H9 (cell line): ENCODE measurements at regions not wholly inside any gene's neighbourhood (a gene's known extent, or its start where the extent isn't known, plus 50 kb on each side); places are given as distances from the start of the nearest gene placed in this dataset.

Source experiments
- DNase-seq: peaks from one replicate; pipeline ENCODE4 v3.0.0-alpha.2; 2017
- H2AFZ ChIP-seq: one replicate; pipeline ENCODE4 v1.6.1; 2013; ENCODE audit warnings: mild to moderate bottlenecking, low read length, control low read depth, moderate library complexity
- H2AK5ac ChIP-seq: 2 replicates; pipeline ENCODE4 v1.6.1; 2013; ENCODE audit warnings: low read length, control low read depth, mixed read lengths; ENCODE audit not compliant: insufficient read length
- H2BK120ac ChIP-seq: one replicate; pipeline ENCODE4 v1.6.1; 2013; ENCODE audit warnings: low read depth, mild to moderate bottlenecking, low read length, control low read depth, inconsistent platforms; ENCODE audit not compliant: poor library complexity, severe bottlenecking
- H2BK12ac ChIP-seq: 2 replicates; pipeline ENCODE4 v1.6.1; 2013; ENCODE audit warnings: low read length, control low read depth, mixed read lengths, low read depth; ENCODE audit not compliant: insufficient read length
- H2BK15ac ChIP-seq: 2 replicates; pipeline ENCODE4 v1.6.1; 2013; ENCODE audit warnings: low read depth, low read length, control low read depth
- H2BK20ac ChIP-seq: one replicate; pipeline ENCODE4 v1.6.1; 2013; ENCODE audit warnings: low read depth, mild to moderate bottlenecking, low read length, control low read depth, inconsistent platforms; ENCODE audit not compliant: poor library complexity, severe bottlenecking
- H2BK5ac ChIP-seq: 2 replicates; pipeline ENCODE4 v1.6.1; 2013; ENCODE audit warnings: low read length, control low read depth, mixed read lengths; ENCODE audit not compliant: insufficient read length
- H3K14ac ChIP-seq: 2 replicates; pipeline ENCODE4 v1.6.1; 2013; ENCODE audit warnings: low read length, control low read depth; ENCODE audit not compliant: insufficient read depth
- H3K18ac ChIP-seq: 2 replicates; pipeline ENCODE4 v1.6.1; 2013; ENCODE audit warnings: low read depth, mild to moderate bottlenecking, mixed read lengths, low read length, control low read depth; ENCODE audit not compliant: insufficient read length
- H3K23ac ChIP-seq: 2 replicates; pipeline ENCODE4 v1.6.1; 2013; ENCODE audit warnings: low read length, control low read depth, mixed read lengths, low read depth; ENCODE audit not compliant: insufficient read length
- H3K23me2 ChIP-seq: 2 replicates; pipeline ENCODE4 v1.6.1; 2013; ENCODE audit warnings: low read depth, mild to moderate bottlenecking, mixed read lengths, low read length, control low read depth; ENCODE audit not compliant: insufficient read length, poor library complexity, severe bottlenecking
- H3K27ac ChIP-seq: 2 replicates; pipeline ENCODE4 v1.5.1; 2013; ENCODE audit warnings: low read length, control low read depth, mixed read lengths, low read depth; ENCODE audit not compliant: insufficient read length
- H3K27me3 ChIP-seq: 2 replicates; pipeline ENCODE4 v1.6.1; 2013; ENCODE audit warnings: low read length, control low read depth, inconsistent platforms; ENCODE audit not compliant: insufficient read depth
- H3K4ac ChIP-seq: 2 replicates; pipeline ENCODE4 v1.6.1; 2013; ENCODE audit warnings: low read depth, mild to moderate bottlenecking, control low read depth, inconsistent platforms, low read length, moderate library complexity
- H3K4me1 ChIP-seq: 2 replicates; pipeline ENCODE4 v1.6.1; 2013; ENCODE audit warnings: low read length, control low read depth, inconsistent platforms; ENCODE audit not compliant: insufficient read depth
- H3K4me2 ChIP-seq: 2 replicates; pipeline ENCODE4 v1.6.1; 2013; ENCODE audit warnings: low read length, control low read depth, mixed read lengths; ENCODE audit not compliant: insufficient read length, insufficient read depth
- H3K56ac ChIP-seq: 2 replicates; pipeline ENCODE4 v1.6.1; 2013; ENCODE audit warnings: low read depth, mild to moderate bottlenecking, mixed read lengths, low read length, control low read depth; ENCODE audit not compliant: insufficient read length
- H3K79me1 ChIP-seq: 2 replicates; pipeline ENCODE4 v1.6.1; 2013; ENCODE audit warnings: low read depth, mild to moderate bottlenecking, moderate library complexity, low read length, control low read depth, inconsistent platforms; ENCODE audit not compliant: insufficient read depth, poor library complexity, severe bottlenecking
- H3K79me2 ChIP-seq: 2 replicates; pipeline ENCODE4 v1.6.1; 2013; ENCODE audit warnings: low read length, control low read depth, inconsistent platforms; ENCODE audit not compliant: insufficient read depth
- H3K9ac ChIP-seq: 2 replicates; pipeline ENCODE4 v1.6.1; 2013; ENCODE audit warnings: low read length, control low read depth, mixed read lengths; ENCODE audit not compliant: insufficient read length; ENCODE audit errors: extremely low read depth
- H3K9me3 ChIP-seq: one replicate; pipeline ENCODE4 v1.6.1; 2013; ENCODE audit warnings: low read depth, low read length, inconsistent platforms; ENCODE audit not compliant: control insufficient read depth
- H3T11ph ChIP-seq: one replicate; pipeline ENCODE4 v1.6.1; 2013; ENCODE audit warnings: mild to moderate bottlenecking, low read length, control low read depth, inconsistent platforms
- H4K20me1 ChIP-seq: one replicate; pipeline ENCODE4 v1.6.1; 2013; ENCODE audit not compliant: control insufficient read depth, insufficient read length, insufficient read depth
- H4K5ac ChIP-seq: 2 replicates; pipeline ENCODE4 v1.6.1; 2013; ENCODE audit warnings: low read depth, mild to moderate bottlenecking, mixed read lengths, low read length, control low read depth; ENCODE audit not compliant: insufficient read length
- H4K8ac ChIP-seq: replicated peaks from 2 replicates; pipeline ENCODE4 v1.6.1; 2013; ENCODE audit warnings: low read length, control low read depth, mixed read lengths, low read depth; ENCODE audit not compliant: insufficient read length
- H4K91ac ChIP-seq: 2 replicates; pipeline ENCODE4 v1.6.1; 2013; ENCODE audit warnings: low read depth, mild to moderate bottlenecking, moderate library complexity, mixed read lengths, low read length, control low read depth; ENCODE audit not compliant: insufficient read length
- H3K27ac Mint-ChIP-seq, 3 experiments: 2 replicates in 2 of 3; 3 replicates in 1 of 3; pipeline ENCODE4 v1.8.0; 2020 to 2021; ENCODE audit warnings: mixed read lengths in 3 of 3, mild to moderate bottlenecking in 1 of 3, moderate library complexity in 1 of 3
- H3K27me3 Mint-ChIP-seq: 2 replicates; pipeline ENCODE4 v1.8.0; 2021; ENCODE audit warnings: low read depth, mild to moderate bottlenecking, moderate library complexity, mixed read lengths
- H3K36me3 Mint-ChIP-seq, 3 experiments: 2 replicates in 2 of 3; 3 replicates in 1 of 3; pipeline ENCODE4 v1.8.0; 2020 to 2021; ENCODE audit warnings: low read depth in 3 of 3, mixed read lengths in 3 of 3; ENCODE audit not compliant: insufficient read depth in 1 of 3
- H3K4me1 Mint-ChIP-seq, 2 experiments: 2 replicates each; pipeline ENCODE4 v1.8.0; 2020; ENCODE audit warnings: mixed read lengths in 2 of 2
- H3K4me3 Mint-ChIP-seq, 2 experiments: 2 replicates in 1 of 2; 3 replicates in 1 of 2; pipeline ENCODE4 v1.8.0; 2020 to 2021; ENCODE audit warnings: mild to moderate bottlenecking in 2 of 2, mixed read lengths in 2 of 2, moderate library complexity in 1 of 2
- H3K9me3 Mint-ChIP-seq, 2 experiments: 2 replicates in 1 of 2; 3 replicates in 1 of 2; pipeline ENCODE4 v1.8.0; 2020; ENCODE audit warnings: mild to moderate bottlenecking in 2 of 2, mixed read lengths in 2 of 2, moderate library complexity in 1 of 2
- WGBS: extraction: QIAGEN DNeasy Blood & Tissue Kit; methylation state at CpG from one replicate; pipeline ENCODE4 v1.1.7; 2013; ENCODE audit warnings: missing lambda C conversion rate, low lambda C conversion rate, mixed read lengths; ENCODE audit not compliant: insufficient read length; ENCODE audit errors: extremely low coverage; 5-methylcytosine and 5-hydroxymethylcytosine counted together
- TF ChIP-seq, protein P1 (sequence below): fragments of 200-600 bp; sonication (generic); conservative IDR thresholded peaks from 3 replicates; pipeline ENCODE4 v1.8.0; 2021; ENCODE audit warnings: antibody characterized with exemption, mild to moderate bottlenecking

DNA sequence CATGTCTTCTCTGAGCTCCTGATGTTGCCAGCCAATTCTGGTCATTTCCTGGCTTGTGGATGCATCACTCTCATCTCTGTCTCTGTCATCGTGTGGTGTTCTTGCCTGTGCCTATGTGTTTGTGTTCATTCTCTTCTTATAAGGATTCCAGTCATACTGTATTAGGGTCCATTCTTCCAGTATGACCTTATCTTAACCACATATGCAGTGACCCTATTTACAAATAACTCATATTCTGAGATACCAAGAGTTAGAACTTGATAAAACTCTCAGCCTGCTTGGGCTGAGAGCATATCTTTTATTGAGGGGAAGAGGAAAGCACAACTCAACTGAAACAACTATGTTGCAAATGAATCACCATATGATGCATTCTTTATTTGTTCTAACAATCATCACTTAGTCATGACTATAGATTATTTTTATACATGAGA, 189.0 kb upstream of the ANXA10 start:
- Mint-ChIP-seq H3K27me3 (no peaks in the 10 kb centered on the region), H3K36me3 (peaks cover 0 to 11% (median 6%) of the 10 kb centered on the region in 3 experiments; a peak in 3 of 7 replicates), H3K27ac (peak overlapping the region in 1 of 3 experiments; percentile 67; a peak in 1 of 7 replicates), H3K9me3 (peaks cover 0 to 7% of the 10 kb centered on the region in 2 experiments; a peak in 1 of 5 replicates), H3K4me1 (peaks cover 0 to 9% of the 10 kb centered on the region in 2 experiments; a peak in 2 of 4 replicates), H3K4me3 (no peak overlapping the region)
- no peak overlapping the region for H3K14ac ChIP-seq
- no peak for DNase-seq
- H3K9ac ChIP-seq: no peak overlapping the region
- H3K9me3 ChIP-seq: no peaks in the 10 kb centered on the region
- H2AK5ac ChIP-seq: no peak overlapping the region
- H2BK12ac ChIP-seq: no peak overlapping the region
- H3K27ac ChIP-seq: no peak overlapping the region
- no peak overlapping the region for H3K4ac ChIP-seq
- no CpG with 5 or more reads among the region's 1 CpG for WGBS
- H4K20me1 ChIP-seq: no peaks in the 10 kb centered on the region
- H3K23ac ChIP-seq: no peak overlapping the region
- H4K8ac ChIP-seq: no peak overlapping the region
- H3K79me2 ChIP-seq: no peaks in the 10 kb centered on the region
- no peaks in the 10 kb centered on the region for H3K79me1 ChIP-seq
- no peaks in the 10 kb centered on the region for H3K4me1 ChIP-seq
- no peaks in the 10 kb centered on the region for H3K27me3 ChIP-seq
- no peak overlapping the region for H2BK15ac ChIP-seq
- no peak overlapping the region for H3T11ph ChIP-seq
- H4K91ac ChIP-seq: no peak overlapping the region
- H3K4me2 ChIP-seq: no peak overlapping the region
- no peak overlapping the region for H2BK120ac ChIP-seq
- H3K18ac ChIP-seq: no peak overlapping the region
- H3K56ac ChIP-seq: no peak overlapping the region
- H2BK5ac ChIP-seq: no peak overlapping the region
- no peak overlapping the region for H2BK20ac ChIP-seq
- no peak overlapping the region for H4K5ac ChIP-seq
- no peaks in the 10 kb centered on the region for H3K23me2 ChIP-seq
- TF ChIP-seq, protein P1, sequence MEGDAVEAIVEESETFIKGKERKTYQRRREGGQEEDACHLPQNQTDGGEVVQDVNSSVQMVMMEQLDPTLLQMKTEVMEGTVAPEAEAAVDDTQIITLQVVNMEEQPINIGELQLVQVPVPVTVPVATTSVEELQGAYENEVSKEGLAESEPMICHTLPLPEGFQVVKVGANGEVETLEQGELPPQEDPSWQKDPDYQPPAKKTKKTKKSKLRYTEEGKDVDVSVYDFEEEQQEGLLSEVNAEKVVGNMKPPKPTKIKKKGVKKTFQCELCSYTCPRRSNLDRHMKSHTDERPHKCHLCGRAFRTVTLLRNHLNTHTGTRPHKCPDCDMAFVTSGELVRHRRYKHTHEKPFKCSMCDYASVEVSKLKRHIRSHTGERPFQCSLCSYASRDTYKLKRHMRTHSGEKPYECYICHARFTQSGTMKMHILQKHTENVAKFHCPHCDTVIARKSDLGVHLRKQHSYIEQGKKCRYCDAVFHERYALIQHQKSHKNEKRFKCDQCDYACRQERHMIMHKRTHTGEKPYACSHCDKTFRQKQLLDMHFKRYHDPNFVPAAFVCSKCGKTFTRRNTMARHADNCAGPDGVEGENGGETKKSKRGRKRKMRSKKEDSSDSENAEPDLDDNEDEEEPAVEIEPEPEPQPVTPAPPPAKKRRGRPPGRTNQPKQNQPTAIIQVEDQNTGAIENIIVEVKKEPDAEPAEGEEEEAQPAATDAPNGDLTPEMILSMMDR: no peak
- H2AFZ ChIP-seq: no peak overlapping the region
